K562 (cell line): ENCODE measurements at regions not wholly inside any gene's neighbourhood (a gene's known extent, or its start where the extent isn't known, plus 50 kb on each side); places are given as distances from the start of the nearest gene placed in this dataset.

Source experiments
- ATAC-seq: fragments of 200-7000 bp; cut with Tn5 transposase; 3 replicates; pipeline ENCODE4 v1.9.1; 2020; ENCODE audit warnings: moderate library complexity
- BruUV-seq: library from RNA; stranded (reverse); fragments of 400-500 nt; replicated peaks from 2 replicates; lab custom pipeline; 2021; lab: Mats Ljungman, UMichigan
- CTCF ChIA-PET: fragments of 300-600 bp; formaldehyde crosslinking; extraction: SDS; loops from one replicate; lab custom pipeline; 2021; ENCODE audit warnings: low intra/inter-chr PET ratio; lab: Yijun Ruan, JAX
- POLR2A ChIA-PET: fragments of 300-600, 350-650 bp; sonication (Branson Sonifier 250); formaldehyde crosslinking; extraction: SDS; loops from one replicate; lab custom pipeline; 2021; ENCODE audit warnings: antibody characterized with exemption, inconsistent platforms; lab: Yijun Ruan, JAX
- DNase-seq, 4 experiments: peaks; one replicate each; pipeline versions ENCODE4 v3.0.0 to v3.0.0-alpha.2; 2011 to 2018; ENCODE audit warnings: low spot score in 3 of 4, mixed read lengths in 3 of 4; ENCODE audit errors: extremely low read depth in 1 of 4
- FAIRE-seq: peaks from 2 replicates; lab custom pipeline; 2011; peaks lifted over from hg19 to GRCh38; lab: Jason Lieb, UNC
- H2AFZ ChIP-seq: 2 replicates; pipeline ENCODE4 v1.6.0; 2011; ENCODE audit warnings: low read depth, low read length, control low read depth, inconsistent platforms
- H3K27ac ChIP-seq: fragments of 200-600 bp; 3 replicates; pipeline ENCODE4 v1.8.0; 2011; ENCODE audit warnings: low read depth, mild to moderate bottlenecking, control low read depth, inconsistent platforms, low read length, moderate library complexity, mixed read lengths; ENCODE audit errors: extremely low read depth
- H3K27me3 ChIP-seq, 2 experiments: fragments of 300-600 bp in 1 of 2; 2 replicates in 1 of 2; 3 replicates in 1 of 2; pipeline versions ENCODE4 v1.6.0 to v1.8.0; 2011; ENCODE audit warnings: inconsistent platforms in 2 of 2, low read length in 2 of 2, mild to moderate bottlenecking in 1 of 2, mixed read lengths in 1 of 2, moderate library complexity in 1 of 2; ENCODE audit not compliant: control insufficient read depth in 2 of 2, insufficient read depth in 2 of 2
- H3K36me3 ChIP-seq: fragments of 300-600 bp; 3 replicates; pipeline ENCODE4 v1.8.0; 2011; ENCODE audit warnings: mild to moderate bottlenecking, low read length, inconsistent platforms; ENCODE audit not compliant: control insufficient read depth, insufficient read depth
- H3K4me1 ChIP-seq, 2 experiments: fragments of 200-600 bp in 1 of 2; replicated peaks in 1 of 2; 2 replicates in 1 of 2; 3 replicates in 1 of 2; pipeline versions ENCODE4 v1.5.1 to v1.8.0; 2011; ENCODE audit warnings: inconsistent platforms in 2 of 2, low read length in 2 of 2, mild to moderate bottlenecking in 1 of 2, mixed read lengths in 1 of 2, moderate library complexity in 1 of 2; ENCODE audit not compliant: control insufficient read depth in 2 of 2, insufficient read depth in 2 of 2
- H3K4me2 ChIP-seq: 2 replicates; pipeline ENCODE4 v1.6.1; 2011; ENCODE audit warnings: low read length, control low read depth, inconsistent platforms, mixed read lengths; ENCODE audit not compliant: insufficient read depth
- H3K4me3 ChIP-seq: fragments of 200-600 bp; sonication (generic), shearing (Covaris generic); 2 replicates; pipeline ENCODE4 v1.5.1; 2016; ENCODE audit warnings: control low read depth, inconsistent platforms
- H3K79me2 ChIP-seq: fragments of 200-600 bp; 3 replicates; pipeline ENCODE4 v1.8.0; 2011; ENCODE audit warnings: low read length, inconsistent platforms; ENCODE audit not compliant: control insufficient read depth, insufficient read depth
- H3K9ac ChIP-seq, 2 experiments: 2 replicates each; pipeline versions ENCODE4 v1.6.0 to v1.6.1; 2011; ENCODE audit warnings: low read depth in 2 of 2, low read length in 2 of 2, control low read depth in 1 of 2, inconsistent platforms in 1 of 2, mild to moderate bottlenecking in 1 of 2, mixed read lengths in 1 of 2; ENCODE audit not compliant: insufficient read depth in 1 of 2
- H3K9me1 ChIP-seq: one replicate; pipeline ENCODE4 v1.6.0; 2011; ENCODE audit warnings: inconsistent platforms, mild to moderate bottlenecking, low read length, moderate library complexity; ENCODE audit not compliant: control insufficient read depth, insufficient read depth
- H3K9me3 ChIP-seq: replicated peaks from 2 replicates; pipeline ENCODE4 v1.5.1; 2011; ENCODE audit warnings: low read depth, low read length, inconsistent platforms; ENCODE audit not compliant: control insufficient read depth, insufficient read depth
- H4K20me1 ChIP-seq: replicated peaks from 2 replicates; pipeline ENCODE4 v1.6.1; 2011; ENCODE audit warnings: low read length, inconsistent platforms, mixed read lengths; ENCODE audit not compliant: control insufficient read depth, insufficient read depth
- BRF1 ChIP-seq: IDR thresholded peaks from 3 replicates; pipeline ENCODE4 v1.6.1; 2011; ENCODE audit warnings: borderline replicate concordance, mild to moderate bottlenecking; ENCODE audit not compliant: insufficient read length; ENCODE audit errors: extremely low read depth
- E2F1 ChIP-seq: sonication (generic); formaldehyde crosslinking; IDR thresholded peaks from 2 replicates; pipeline ENCODE4 v1.8.1; 2023; ENCODE audit warnings: mild to moderate bottlenecking, missing genetic modification reagents, moderate library complexity
- EZH2 ChIP-seq: IDR thresholded peaks from 2 replicates; pipeline ENCODE4 v1.6.1; 2012; ENCODE audit warnings: low read depth, mild to moderate bottlenecking, inconsistent platforms, low read length, borderline replicate concordance
- HDAC6 ChIP-seq: IDR thresholded peaks from 2 replicates; pipeline ENCODE4 v1.6.1; 2012; ENCODE audit warnings: low read depth, mild to moderate bottlenecking, control low read depth, inconsistent platforms, low read length, moderate library complexity
- MAFF ChIP-seq: IDR thresholded peaks from 2 replicates; pipeline ENCODE4 v1.6.1; 2012; ENCODE audit warnings: low read length, improper control_type of control experiment
- MECOM ChIP-seq: fragments of 250-450 bp; sonication (Bioruptor Pico); IDR thresholded peaks from 2 replicates; pipeline ENCODE4 v1.8.0; 2022; ENCODE audit warnings: inconsistent platforms
- RBM15 ChIP-seq: fragments of 200-400 bp; formaldehyde crosslinking; IDR thresholded peaks from 2 replicates; pipeline ENCODE4 v1.6.1; 2018; ENCODE audit warnings: mild to moderate bottlenecking, low read length, moderate library complexity; ENCODE audit not compliant: insufficient read depth
- RFX7 ChIP-seq: fragments of 250-450 bp; sonication (Bioruptor Pico); IDR thresholded peaks from 2 replicates; pipeline ENCODE4 v1.5.1; 2021; ENCODE audit warnings: mild to moderate bottlenecking
- RUNX1 ChIP-seq: sonication (generic); IDR thresholded peaks from 2 replicates; pipeline ENCODE4 v1.6.1; 2016; ENCODE audit warnings: antibody characterized with exemption, low read depth
- ZC3H4 ChIP-seq: sonication (generic); formaldehyde crosslinking; IDR thresholded peaks from 2 replicates; pipeline ENCODE4 v1.9.0; 2021; ENCODE audit warnings: missing genetic modification reagents, borderline replicate concordance
- ZNF174 ChIP-seq: fragments of 250-450 bp; sonication (Bioruptor Pico); IDR thresholded peaks from 2 replicates; pipeline ENCODE4 v1.4.0; 2020; ENCODE audit warnings: mild to moderate bottlenecking
- ZNF354B ChIP-seq: fragments of 250-450 bp; sonication (Bioruptor Pico); IDR thresholded peaks from 2 replicates; pipeline ENCODE4 v1.4.0; 2020
- ZNF445 ChIP-seq: fragments of 250-450 bp; sonication (Bioruptor Pico); IDR thresholded peaks from 2 replicates; pipeline ENCODE4 v1.4.0; 2020; ENCODE audit warnings: low read depth, mild to moderate bottlenecking, moderate library complexity
- ZNF780A ChIP-seq: fragments of 250-450 bp; sonication (Bioruptor Pico); IDR thresholded peaks from 2 replicates; pipeline ENCODE4 v1.5.0; 2021; ENCODE audit warnings: mild to moderate bottlenecking
- whole genome bisulfite sequencing: fragments of 100-300 bp; shearing (Covaris generic); methylation state at CpG from one replicate; pipeline ENCODE4 v1.1.6; 2016; ENCODE audit warnings: low coverage, mixed read lengths; ENCODE audit not compliant: insufficient coverage; ENCODE audit errors: missing lambda C conversion rate; 5-methylcytosine and 5-hydroxymethylcytosine counted together
- in situ Hi-C: fragments of 300-500 bp; cut with MboI; formaldehyde crosslinking; loops from 4 replicates; pipeline ENCODE4 v1.15.0; 2018; ENCODE audit warnings: inconsistent platforms, mixed read lengths
- intact Hi-C: fragments of 100-400 bp; cut with micrococcal nuclease; formaldehyde crosslinking; loops from 2 replicates; pipeline ENCODE4 v1.14.2; 2022
- TF ChIP-seq, protein P1 (sequence below), 2 experiments: fragments of 450-650 bp in 1 of 2; sonication (generic) in 1 of 2; formaldehyde crosslinking in 1 of 2; IDR thresholded peaks; 2 replicates each; pipeline versions ENCODE4 v1.7.1 to v1.9.0; 2016 to 2022; ENCODE audit warnings: inconsistent platforms in 1 of 2, mild to moderate bottlenecking in 1 of 2, missing genetic modification reagents in 1 of 2

DNA sequence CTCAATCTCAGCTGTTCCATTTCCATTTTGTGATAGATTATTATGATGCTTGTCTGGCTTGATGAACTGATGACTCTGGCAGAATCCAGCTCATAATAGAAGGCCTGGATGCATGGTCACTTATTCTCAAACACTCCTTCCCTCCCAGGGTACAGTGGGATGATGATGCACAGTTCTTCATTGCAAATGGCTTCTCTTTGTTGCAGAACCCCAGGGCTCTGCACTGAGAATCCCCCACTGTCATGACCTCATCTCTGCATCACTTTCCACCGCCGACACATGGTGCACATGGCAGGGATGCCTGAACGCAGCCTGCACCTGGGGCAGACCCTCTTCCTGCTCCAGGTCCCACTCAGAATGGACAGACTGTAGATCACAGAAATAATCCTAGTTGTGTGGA, 515.6 kb upstream of the NR2F2 start:
- no peak for DNase-seq
- no peaks in the 10 kb centered on the region for H3K9me3 ChIP-seq
- no TSS peak for BruUV-seq
- POLR2A ChIA-PET = no interaction called here
- no peak overlapping the region for H3K27ac ChIP-seq
- no peak overlapping the region for H3K9ac ChIP-seq
- no peak overlapping the region for H3K4me2 ChIP-seq
- no peaks in the 10 kb centered on the region for H3K9me1 ChIP-seq
- in situ Hi-C loops (no loop called here), intact Hi-C loops (no loop called here)
- H3K4me3 ChIP-seq = no peak overlapping the region
- no peaks in the 10 kb centered on the region for H3K27me3 ChIP-seq
- H4K20me1 ChIP-seq = no peaks in the 10 kb centered on the region
- H2AFZ ChIP-seq = no peak overlapping the region
- no peaks in the 10 kb centered on the region for H3K79me2 ChIP-seq
- no peaks in the 10 kb centered on the region for H3K4me1 ChIP-seq
- CTCF ChIA-PET = no interaction called here
- FAIRE-seq = no peak
- ATAC-seq = no peak
- 83% methylated on average over 3 of the region's 3 CpGs for WGBS
- H3K36me3 ChIP-seq = no peaks in the 10 kb centered on the region
- TF ChIP-seq RBM15 = no peak
- TF ChIP-seq RFX7 (CRISPR knock-in tag) = no peak
- no peak for TF ChIP-seq E2F1
- TF ChIP-seq ZNF780A (CRISPR knock-in tag) = no peak
- TF ChIP-seq, protein P1, sequence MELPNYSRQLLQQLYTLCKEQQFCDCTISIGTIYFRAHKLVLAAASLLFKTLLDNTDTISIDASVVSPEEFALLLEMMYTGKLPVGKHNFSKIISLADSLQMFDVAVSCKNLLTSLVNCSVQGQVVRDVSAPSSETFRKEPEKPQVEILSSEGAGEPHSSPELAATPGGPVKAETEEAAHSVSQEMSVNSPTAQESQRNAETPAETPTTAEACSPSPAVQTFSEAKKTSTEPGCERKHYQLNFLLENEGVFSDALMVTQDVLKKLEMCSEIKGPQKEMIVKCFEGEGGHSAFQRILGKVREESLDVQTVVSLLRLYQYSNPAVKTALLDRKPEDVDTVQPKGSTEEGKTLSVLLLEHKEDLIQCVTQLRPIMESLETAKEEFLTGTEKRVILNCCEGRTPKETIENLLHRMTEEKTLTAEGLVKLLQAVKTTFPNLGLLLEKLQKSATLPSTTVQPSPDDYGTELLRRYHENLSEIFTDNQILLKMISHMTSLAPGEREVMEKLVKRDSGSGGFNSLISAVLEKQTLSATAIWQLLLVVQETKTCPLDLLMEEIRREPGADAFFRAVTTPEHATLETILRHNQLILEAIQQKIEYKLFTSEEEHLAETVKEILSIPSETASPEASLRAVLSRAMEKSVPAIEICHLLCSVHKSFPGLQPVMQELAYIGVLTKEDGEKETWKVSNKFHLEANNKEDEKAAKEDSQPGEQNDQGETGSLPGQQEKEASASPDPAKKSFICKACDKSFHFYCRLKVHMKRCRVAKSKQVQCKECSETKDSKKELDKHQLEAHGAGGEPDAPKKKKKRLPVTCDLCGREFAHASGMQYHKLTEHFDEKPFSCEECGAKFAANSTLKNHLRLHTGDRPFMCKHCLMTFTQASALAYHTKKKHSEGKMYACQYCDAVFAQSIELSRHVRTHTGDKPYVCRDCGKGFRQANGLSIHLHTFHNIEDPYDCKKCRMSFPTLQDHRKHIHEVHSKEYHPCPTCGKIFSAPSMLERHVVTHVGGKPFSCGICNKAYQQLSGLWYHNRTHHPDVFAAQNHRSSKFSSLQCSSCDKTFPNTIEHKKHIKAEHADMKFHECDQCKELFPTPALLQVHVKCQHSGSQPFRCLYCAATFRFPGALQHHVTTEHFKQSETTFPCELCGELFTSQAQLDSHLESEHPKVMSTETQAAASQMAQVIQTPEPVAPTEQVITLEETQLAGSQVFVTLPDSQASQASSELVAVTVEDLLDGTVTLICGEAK (IDR thresholded peaks at IDR 0.05) = no peak
- TF ChIP-seq, protein P1 (CRISPR knock-in tag; IDR thresholded peaks at IDR 0.05) = no peak
- no peak for TF ChIP-seq ZNF445
- no peak for TF ChIP-seq BRF1
- no peak for TF ChIP-seq ZNF174 (CRISPR knock-in tag)
- TF ChIP-seq ZC3H4 (CRISPR knock-in tag) = no peak
- no peak for TF ChIP-seq RUNX1
- TF ChIP-seq MECOM = no peak
- TF ChIP-seq MAFF = no peak
- no peak for TF ChIP-seq HDAC6
- no peak for TF ChIP-seq ZNF354B (CRISPR knock-in tag)
- no peak for TF ChIP-seq EZH2
